GM21737 (cell line): ENCODE measurements at regions not wholly inside any gene's neighbourhood (a gene's known extent, or its start where the extent isn't known, plus 50 kb on each side); places are given as distances from the start of the nearest gene placed in this dataset.

ENCODE experiments used
- ATAC-seq: cut with Tn5 transposase; IDR thresholded peaks from one replicate; pipeline ENCODE4 v1.9.1; 2021; ENCODE audit warnings: mild to moderate bottlenecking, moderate library complexity; ENCODE audit not compliant: unreplicated experiment

GRCh38 chr5:174326372-174326771 lies 280.9 kb downstream of the NSG2 start:
- ATAC-seq, result no peak

GRCh38 chr5:174327317-174327864 lies 281.9 kb downstream of the NSG2 start:
- no peak for ATAC-seq

DNA sequence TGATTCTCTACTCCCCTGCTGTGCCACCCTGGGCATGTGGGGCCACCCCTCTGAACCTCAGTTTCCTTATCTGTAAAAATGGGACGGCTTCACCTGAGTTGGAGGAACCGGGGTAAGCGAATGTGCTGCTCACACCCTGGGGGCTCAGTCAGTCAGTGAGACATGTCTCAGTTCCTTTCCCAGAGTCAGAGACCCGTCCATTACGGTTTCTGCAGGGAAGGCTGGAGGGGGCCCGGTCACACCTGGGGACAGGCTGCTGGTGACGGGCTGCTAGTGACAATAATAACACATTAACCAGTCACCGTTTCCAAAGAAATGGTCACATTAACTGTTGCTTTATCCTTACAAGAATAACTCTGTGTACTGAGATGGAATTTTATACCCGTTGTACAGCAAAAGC lies 282.4 kb downstream of the NSG2 start:
- ATAC-seq, result no peak

GRCh38 chr5:174328631-174329299 lies 283.3 kb downstream of the NSG2 start:
- no peak for ATAC-seq

GRCh38 chr5:174329738-174330137 lies 284.2 kb downstream of the NSG2 start:
- no peak for ATAC-seq

- no peak for ATAC-seq
Observed at GRCh38 chr5:174335682-174336364, 290.3 kb downstream of the NSG2 start.

- ATAC-seq, result no peak
Observed at GRCh38 chr5:174336479-174336878, 291.0 kb downstream of the NSG2 start.

DNA sequence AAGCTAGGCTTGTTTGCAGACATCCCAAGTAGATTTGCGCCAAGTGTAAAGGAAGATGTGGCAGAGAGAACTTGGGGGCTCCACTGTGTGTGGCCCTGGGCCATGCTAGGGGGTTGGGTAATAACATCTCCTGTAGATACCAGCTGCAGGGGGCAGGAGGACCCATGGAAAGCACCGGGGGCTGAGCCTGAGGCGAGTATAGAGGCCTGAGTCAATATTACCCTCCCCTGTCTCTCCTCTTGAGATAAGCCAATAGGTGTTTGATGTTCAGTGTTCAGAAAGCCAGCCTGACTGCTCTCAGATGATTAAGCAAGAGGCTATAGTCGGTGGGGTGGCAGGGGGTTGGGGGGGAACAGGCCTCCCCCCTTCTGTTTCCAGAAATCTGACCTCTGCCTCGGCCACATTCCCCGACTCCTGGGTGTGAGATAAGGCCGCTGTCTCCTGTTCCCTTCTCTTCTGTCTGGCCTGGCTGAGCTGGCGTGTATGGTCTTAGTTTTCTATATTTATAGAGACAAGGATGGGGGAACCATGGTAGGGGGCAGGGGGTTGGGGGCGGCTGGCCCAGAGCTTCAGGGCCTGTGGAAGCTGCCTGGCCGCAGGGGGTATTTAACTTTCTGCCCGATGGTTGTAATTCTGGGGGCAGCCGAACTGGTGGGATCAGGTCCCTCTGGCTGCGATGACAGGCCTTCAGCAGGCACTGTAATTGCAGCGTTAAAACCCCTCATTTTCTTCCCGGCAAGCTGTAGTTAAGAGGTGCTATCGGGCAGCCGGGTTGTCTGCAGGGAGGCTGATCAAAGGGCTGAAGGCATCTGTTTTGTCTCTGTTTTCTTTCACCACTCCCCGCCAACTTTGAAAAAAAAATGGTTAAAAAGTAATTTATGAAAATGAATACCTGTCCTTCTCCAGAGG lies 292.0 kb downstream of the NSG2 start:
- no peak for ATAC-seq

GRCh38 chr5:174338185-174339010 lies 292.9 kb downstream of the NSG2 start:
- no peak for ATAC-seq

DNA sequence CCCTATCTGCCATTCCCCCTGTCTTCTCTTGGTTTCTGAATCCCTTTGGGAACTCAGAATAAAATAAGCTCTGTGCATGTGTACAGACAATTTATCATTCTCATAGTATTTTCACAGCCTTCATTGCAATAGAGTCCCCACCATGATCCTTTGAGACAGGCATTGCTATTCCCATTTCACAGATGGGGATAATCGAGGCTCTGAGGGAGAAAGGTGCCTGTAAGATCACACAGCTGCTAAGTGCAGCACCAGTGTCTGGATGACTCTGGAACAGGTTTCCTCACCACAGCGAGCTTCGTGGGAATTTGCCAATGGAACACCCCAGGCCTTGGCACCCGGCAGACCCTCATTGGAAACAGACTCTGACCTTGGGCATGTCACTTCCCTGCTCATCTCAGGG lies 293.6 kb downstream of the NSG2 start:
- no peak for ATAC-seq

GRCh38 chr5:174340226-174340625 lies 294.7 kb downstream of the NSG2 start:
- no peak for ATAC-seq

- ATAC-seq, result no peak
Observed at GRCh38 chr5:174342696-174343095, 297.2 kb downstream of the NSG2 start.

DNA sequence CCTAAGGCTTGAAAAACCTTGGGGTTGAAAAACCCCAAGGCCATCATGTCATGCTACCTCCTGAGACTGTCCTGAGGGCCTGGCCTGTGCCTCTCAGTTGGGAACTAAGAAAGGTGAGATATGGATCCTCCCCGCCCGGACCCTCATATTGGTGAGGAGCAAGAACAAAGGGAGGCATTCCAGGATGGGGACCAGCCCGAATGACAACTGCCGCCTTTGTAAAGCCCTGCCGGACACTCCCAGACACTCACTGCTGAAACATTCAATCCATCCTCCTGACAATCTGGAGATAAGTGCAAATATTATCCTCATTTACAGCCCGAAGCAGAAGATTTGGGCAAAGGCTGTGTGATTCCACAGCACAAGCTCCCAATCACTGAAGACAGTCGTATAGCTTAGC lies 298.3 kb downstream of the NSG2 start:
- ATAC-seq, result no peak

- ATAC-seq, result no peak
Observed at GRCh38 chr5:174344335-174344734, 298.8 kb downstream of the NSG2 start.

GRCh38 chr5:174347183-174347582 lies 301.7 kb downstream of the NSG2 start:
- no peak for ATAC-seq

DNA sequence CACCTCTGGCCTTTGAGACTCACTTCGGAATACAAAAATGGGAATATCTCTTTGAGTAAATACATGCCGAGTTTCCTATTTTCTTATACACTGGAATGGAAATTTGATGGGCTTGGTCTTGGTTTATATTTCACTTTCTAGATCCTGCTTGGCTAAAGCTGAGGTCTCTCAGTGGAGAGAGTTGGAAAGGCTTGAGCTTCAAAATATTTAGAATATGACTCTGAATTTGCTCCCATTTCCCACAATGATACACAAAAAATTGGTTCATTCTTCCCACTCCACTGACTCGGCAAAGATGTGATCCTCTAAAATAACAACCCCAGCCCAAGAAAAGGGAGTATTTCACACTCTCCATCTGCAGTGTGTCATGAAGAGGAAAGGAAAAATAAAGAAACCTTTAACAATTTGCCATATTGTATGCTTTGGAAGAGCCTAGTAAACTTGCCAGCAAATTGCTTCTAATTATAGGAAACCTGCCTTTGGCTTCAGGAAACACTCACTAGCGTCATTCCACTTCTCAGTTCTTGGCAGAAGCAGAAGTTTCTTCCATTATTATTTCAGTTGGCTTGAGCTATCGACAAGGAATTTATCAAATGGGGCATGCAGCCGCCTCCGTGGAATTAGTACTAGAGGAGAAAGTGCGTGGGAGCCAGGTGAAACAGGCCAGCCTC lies 302.9 kb downstream of the NSG2 start:
- ATAC-seq, result no peak

- ATAC-seq, result no peak
Observed at GRCh38 chr5:174352681-174353080, 307.2 kb downstream of the NSG2 start.

DNA sequence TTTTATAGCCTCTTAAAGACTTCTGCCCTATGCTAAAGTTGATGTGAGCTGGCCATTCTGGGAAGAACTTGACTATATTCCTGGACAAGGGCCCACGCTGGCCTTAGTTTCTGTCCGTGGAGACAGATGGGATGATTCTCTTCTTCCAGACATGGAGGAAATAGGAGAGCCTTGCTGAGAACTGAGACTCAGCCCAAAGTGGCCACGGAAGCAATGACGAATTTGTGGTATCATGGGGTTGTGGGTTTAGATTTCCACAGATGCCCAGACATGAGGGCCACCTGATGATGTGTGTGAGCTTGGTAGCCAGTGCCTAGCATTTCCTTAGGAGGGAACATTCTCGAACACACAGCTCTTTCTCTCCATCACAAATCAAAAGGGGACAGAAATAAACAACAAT lies 309.1 kb downstream of the NSG2 start:
- no peak for ATAC-seq

GRCh38 chr5:174355208-174355612 lies 309.7 kb downstream of the NSG2 start:
- no peak for ATAC-seq

DNA sequence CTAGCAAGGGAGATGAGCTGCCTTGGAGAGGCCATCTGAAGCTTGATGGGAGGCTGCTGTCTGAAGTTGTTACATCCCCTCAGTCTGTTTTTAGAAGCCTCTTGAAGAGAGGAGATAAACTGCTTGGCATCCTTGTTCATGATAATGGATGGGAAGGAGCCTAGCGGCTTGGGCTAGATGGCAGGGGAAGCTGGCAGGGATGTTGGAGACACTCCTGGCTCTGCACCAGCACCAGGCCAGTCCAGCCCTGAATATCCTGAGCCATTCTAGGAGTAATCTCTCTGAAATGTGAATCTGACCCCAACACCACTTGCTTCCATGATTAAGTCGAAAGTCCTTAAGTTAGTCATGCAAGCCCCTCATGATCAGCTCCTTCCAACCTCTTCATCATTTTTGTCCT lies 310.5 kb downstream of the NSG2 start:
- ATAC-seq, result no peak
